ENCODE measurements at regions not wholly inside any gene's neighbourhood (a gene's known extent, or its start where the extent isn't known, plus 50 kb on each side); places are given as distances from the start of the nearest gene placed in this dataset.

GRCh38 chr10:131760416-131761166 is 140.2 kb upstream of the PPP2R2D start:
- Histone ChIP-seq H3K27ac (ENCODE audit: poor library complexity, severe bottlenecking) (no peak overlapping the region), H3K36me3 (ENCODE audit: low read depth) (no peaks in the 10 kb centered on the region), H3K4me3 (ENCODE audit: severe bottlenecking) (no peak overlapping the region), H3K27me3 (ENCODE audit: insufficient read depth, poor library complexity, severe bottlenecking) (no peaks in the 10 kb centered on the region), H3K4me1 (ENCODE audit: insufficient read depth, poor library complexity, severe bottlenecking) (no peaks in the 10 kb centered on the region), H3K9me3 (ENCODE audit: severe bottlenecking) (no peaks in the 10 kb centered on the region)
- no peak for TF ChIP-seq CTCF (IDR thresholded peaks at IDR 0.05; ENCODE audit: poor library complexity, severe bottlenecking)
- DNase-seq (ENCODE audit: low spot score) = no peak
- no peak for ATAC-seq (ENCODE audit: low read depth)

- H3K27me3 ChIP-seq (ENCODE audit: insufficient read depth, poor library complexity, severe bottlenecking) = no peaks in the 10 kb centered on the region
- H3K36me3 ChIP-seq (ENCODE audit: low read depth) = no peaks in the 10 kb centered on the region
- ATAC-seq (ENCODE audit: low read depth) = no peak
- no peak for TF ChIP-seq CTCF (IDR thresholded peaks at IDR 0.05; ENCODE audit: poor library complexity, severe bottlenecking)
- DNase-seq (ENCODE audit: low spot score) = no peak
- no peak overlapping the region for H3K4me3 ChIP-seq (ENCODE audit: severe bottlenecking)
- no peaks in the 10 kb centered on the region for H3K4me1 ChIP-seq (ENCODE audit: insufficient read depth, poor library complexity, severe bottlenecking)
- no peak overlapping the region for H3K27ac ChIP-seq (ENCODE audit: poor library complexity, severe bottlenecking)
- H3K9me3 ChIP-seq (ENCODE audit: severe bottlenecking) = no peaks in the 10 kb centered on the region
Observed at GRCh38 chr10:131762789-131763696, 137.8 kb upstream of the PPP2R2D start.

- Histone ChIP-seq H3K9me3 (ENCODE audit: severe bottlenecking) (no peaks in the 10 kb centered on the region), H3K4me1 (ENCODE audit: insufficient read depth, poor library complexity, severe bottlenecking) (no peaks in the 10 kb centered on the region), H3K36me3 (ENCODE audit: low read depth) (no peaks in the 10 kb centered on the region), H3K4me3 (ENCODE audit: severe bottlenecking) (no peak overlapping the region), H3K27me3 (ENCODE audit: insufficient read depth, poor library complexity, severe bottlenecking) (no peaks in the 10 kb centered on the region), H3K27ac (ENCODE audit: poor library complexity, severe bottlenecking) (no peak overlapping the region)
- DNase-seq (ENCODE audit: low spot score) = no peak
- TF ChIP-seq CTCF (IDR thresholded peaks at IDR 0.05; ENCODE audit: poor library complexity, severe bottlenecking) = no peak
- ATAC-seq (ENCODE audit: low read depth) = no peak
Observed at GRCh38 chr10:131764929-131765328, 135.9 kb upstream of the PPP2R2D start.

- Histone ChIP-seq H3K27ac (ENCODE audit: poor library complexity, severe bottlenecking) (no peak overlapping the region), H3K27me3 (ENCODE audit: insufficient read depth, poor library complexity, severe bottlenecking) (no peaks in the 10 kb centered on the region), H3K4me3 (ENCODE audit: severe bottlenecking) (no peak overlapping the region), H3K9me3 (ENCODE audit: severe bottlenecking) (no peaks in the 10 kb centered on the region), H3K4me1 (ENCODE audit: insufficient read depth, poor library complexity, severe bottlenecking) (no peaks in the 10 kb centered on the region), H3K36me3 (ENCODE audit: low read depth) (no peaks in the 10 kb centered on the region)
- ATAC-seq (ENCODE audit: low read depth) = no peak
- DNase-seq (ENCODE audit: low spot score) = no peak
- TF ChIP-seq CTCF (IDR thresholded peaks at IDR 0.05; ENCODE audit: poor library complexity, severe bottlenecking) = no peak
Observed at GRCh38 chr10:131766096-131766495, 134.7 kb upstream of the PPP2R2D start.
